H1 (cell line): ENCODE measurements at regions not wholly inside any gene's neighbourhood (a gene's known extent, or its start where the extent isn't known, plus 50 kb on each side); places are given as distances from the start of the nearest gene placed in this dataset.

Experiments
- CTCF ChIA-PET: fragments of 300-600 bp; sonication (Branson Sonifier 250); formaldehyde crosslinking; loops from one replicate; lab custom pipeline; 2021; ENCODE audit not compliant: partially characterized antibody; lab: Charles Lee
- POLR2A ChIA-PET: fragments of 300-600 bp; sonication (Branson Sonifier 250); formaldehyde crosslinking; loops from one replicate; lab custom pipeline; 2021; ENCODE audit warnings: inconsistent platforms; ENCODE audit not compliant: partially characterized antibody; lab: Charles Lee
- DNase-seq, 2 experiments: peaks; one replicate each; pipeline versions ENCODE4 v3.0.0 to v3.0.0-alpha.2; 2010 to 2022; ENCODE audit warnings: low spot score in 2 of 2, low read depth in 1 of 2, mixed read lengths in 1 of 2
- FAIRE-seq: peaks from 2 replicates; lab custom pipeline; 2011; peaks lifted over from hg19 to GRCh38; lab: Jason Lieb, UNC
- H2AFZ ChIP-seq: 2 replicates; pipeline ENCODE4 v1.8.1; 2012; ENCODE audit warnings: low read length, inconsistent platforms
- H2AK5ac ChIP-seq: 2 replicates; pipeline ENCODE4 v1.6.1; 2013; ENCODE audit warnings: low read depth, low read length
- H2BK120ac ChIP-seq: replicated peaks from 2 replicates; pipeline ENCODE3; 2013; ENCODE audit warnings: low read depth, low read length, inconsistent platforms
- H2BK12ac ChIP-seq: 2 replicates; pipeline ENCODE4 v1.6.1; 2013; ENCODE audit warnings: low read depth, low read length
- H2BK15ac ChIP-seq: 2 replicates; pipeline ENCODE4 v1.6.1; 2013; ENCODE audit warnings: low read length
- H2BK20ac ChIP-seq: 2 replicates; pipeline ENCODE4 v1.6.1; 2013; ENCODE audit warnings: low read length
- H2BK5ac ChIP-seq: 2 replicates; pipeline ENCODE4 v1.6.1; 2013; ENCODE audit warnings: low read depth, low read length
- H3K14ac ChIP-seq: 2 replicates; pipeline ENCODE4 v1.6.1; 2013; ENCODE audit warnings: inconsistent platforms; ENCODE audit not compliant: insufficient read length
- H3K18ac ChIP-seq: 2 replicates; pipeline ENCODE4 v1.6.1; 2013; ENCODE audit warnings: low read length; ENCODE audit errors: extremely low read depth
- H3K23ac ChIP-seq: 2 replicates; pipeline ENCODE4 v1.6.1; 2013; ENCODE audit warnings: inconsistent platforms; ENCODE audit not compliant: insufficient read length
- H3K23me2 ChIP-seq: 2 replicates; pipeline ENCODE4 v1.6.1; 2013; ENCODE audit warnings: low read depth, low read length
- H3K27ac ChIP-seq: 2 replicates; pipeline ENCODE4 v1.6.1; 2011; ENCODE audit warnings: low read depth, low read length, inconsistent platforms
- H3K27me3 ChIP-seq, 4 experiments: replicated peaks in 1 of 4; 1 replicate in 1 of 4; 2 replicates in 3 of 4; pipeline versions ENCODE4 v1.6.1 to v1.8.1; 2011 to 2013; ENCODE audit warnings: low read length in 3 of 4, mild to moderate bottlenecking in 3 of 4, inconsistent platforms in 2 of 4, mixed read lengths in 2 of 4, moderate library complexity in 1 of 4; ENCODE audit not compliant: control insufficient read depth in 3 of 4, insufficient read depth in 3 of 4; ENCODE audit errors: extremely low read depth in 1 of 4
- H3K36me3 ChIP-seq, 4 experiments: 2 replicates each; pipeline versions ENCODE4 v1.6.1 to v1.8.1; 2011 to 2013; ENCODE audit warnings: mild to moderate bottlenecking in 4 of 4, low read length in 3 of 4, moderate library complexity in 2 of 4, control low read depth in 1 of 4, inconsistent platforms in 1 of 4; ENCODE audit not compliant: insufficient read depth in 4 of 4, control insufficient read depth in 2 of 4
- H3K4ac ChIP-seq: replicated peaks from 2 replicates; pipeline ENCODE3; 2013; ENCODE audit warnings: low read length, low read depth, mixed read lengths, inconsistent platforms; ENCODE audit not compliant: insufficient read length
- H3K4me1 ChIP-seq, 4 experiments: replicated peaks in 1 of 4; 1 replicate in 1 of 4; 2 replicates in 3 of 4; pipeline versions ENCODE4 v1.6.1 to v1.8.1; 2011 to 2013; ENCODE audit warnings: low read length in 3 of 4, inconsistent platforms in 2 of 4, mixed read lengths in 1 of 4; ENCODE audit not compliant: insufficient read depth in 4 of 4, control insufficient read depth in 3 of 4
- H3K4me2 ChIP-seq, 2 experiments: 2 replicates each; pipeline versions ENCODE4 v1.6.1 to v1.8.1; 2011 to 2013; ENCODE audit warnings: low read depth in 2 of 2, low read length in 2 of 2, control low read depth in 1 of 2, inconsistent platforms in 1 of 2, mild to moderate bottlenecking in 1 of 2; ENCODE audit not compliant: insufficient read depth in 1 of 2
- H3K4me3 ChIP-seq, 4 experiments: fragments of 200-600, 300-600 bp in 1 of 4; sonication (generic), shearing (Covaris generic), sonication (Bioruptor Twin) in 1 of 4; 2 replicates each; pipeline versions ENCODE4 v1.5.1 to v1.8.1; 2011 to 2016; ENCODE audit warnings: low read length in 4 of 4, low read depth in 3 of 4, control low read depth in 2 of 4, inconsistent platforms in 2 of 4, mild to moderate bottlenecking in 2 of 4, mixed read lengths in 1 of 4, moderate library complexity in 1 of 4; ENCODE audit not compliant: insufficient read depth in 2 of 4; ENCODE audit errors: extremely low read depth in 1 of 4
- H3K56ac ChIP-seq: replicated peaks from 2 replicates; pipeline ENCODE3; 2013; ENCODE audit warnings: low read depth, mild to moderate bottlenecking, mixed read lengths, low read length, inconsistent platforms; ENCODE audit not compliant: insufficient read length
- H3K79me1 ChIP-seq: 2 replicates; pipeline ENCODE4 v1.6.1; 2013; ENCODE audit warnings: low read depth, low read length, control low read depth
- H3K79me2 ChIP-seq, 2 experiments: 2 replicates each; pipeline versions ENCODE4 v1.6.1 to v1.8.1; 2012 to 2013; ENCODE audit warnings: low read length in 2 of 2, mild to moderate bottlenecking in 2 of 2, inconsistent platforms in 1 of 2; ENCODE audit not compliant: insufficient read depth in 2 of 2, control insufficient read depth in 1 of 2
- H3K9ac ChIP-seq, 4 experiments: replicated peaks in 1 of 4; 1 replicate in 1 of 4; 2 replicates in 3 of 4; pipeline versions ENCODE4 v1.6.1 to v1.8.1; 2011 to 2013; ENCODE audit warnings: low read depth in 3 of 4, low read length in 3 of 4, control low read depth in 2 of 4, mild to moderate bottlenecking in 2 of 4, moderate library complexity in 2 of 4, inconsistent platforms in 1 of 4; ENCODE audit errors: extremely low read depth in 1 of 4
- H3K9me3 ChIP-seq, 2 experiments: 2 replicates each; pipeline versions ENCODE4 v1.6.1 to v1.8.1; 2012 to 2013; ENCODE audit warnings: mild to moderate bottlenecking in 2 of 2, moderate library complexity in 2 of 2, control low read depth in 1 of 2, inconsistent platforms in 1 of 2, low read depth in 1 of 2, low read length in 1 of 2, mixed read lengths in 1 of 2; ENCODE audit not compliant: insufficient read depth in 2 of 2
- H4K20me1 ChIP-seq, 2 experiments: replicated peaks in 1 of 2; 2 replicates each; pipeline versions ENCODE3 to v1.8.1; 2011 to 2013; ENCODE audit warnings: inconsistent platforms in 2 of 2, low read length in 2 of 2, mild to moderate bottlenecking in 1 of 2; ENCODE audit not compliant: insufficient read depth in 2 of 2, control insufficient read depth in 1 of 2
- H4K5ac ChIP-seq: 2 replicates; pipeline ENCODE4 v1.6.1; 2013; ENCODE audit warnings: low read length, low read depth, mixed read lengths, inconsistent platforms; ENCODE audit not compliant: insufficient read length
- H4K8ac ChIP-seq: 2 replicates; pipeline ENCODE4 v1.8.0; 2013; ENCODE audit warnings: mild to moderate bottlenecking, moderate library complexity, low read length, inconsistent platforms; ENCODE audit not compliant: insufficient read depth; ENCODE audit errors: extremely low read depth
- H4K91ac ChIP-seq: replicated peaks from 2 replicates; pipeline ENCODE3; 2013; ENCODE audit warnings: low read length, mixed read lengths, inconsistent platforms; ENCODE audit not compliant: insufficient read length
- CREB1 ChIP-seq: IDR thresholded peaks from 2 replicates; pipeline ENCODE4 v1.6.1; 2012; ENCODE audit warnings: inconsistent platforms
- PHF8 ChIP-seq: fragments of 200-600 bp; sonication (generic); conservative IDR thresholded peaks from 2 replicates; pipeline ENCODE4 v1.7.1; 2012; ENCODE audit warnings: low read depth, mild to moderate bottlenecking, inconsistent platforms, low read length, moderate library complexity
- YY1 ChIP-seq: IDR thresholded peaks from 2 replicates; pipeline ENCODE4 v1.6.1; 2011; ENCODE audit warnings: low read depth, mild to moderate bottlenecking, low read length

DNA sequence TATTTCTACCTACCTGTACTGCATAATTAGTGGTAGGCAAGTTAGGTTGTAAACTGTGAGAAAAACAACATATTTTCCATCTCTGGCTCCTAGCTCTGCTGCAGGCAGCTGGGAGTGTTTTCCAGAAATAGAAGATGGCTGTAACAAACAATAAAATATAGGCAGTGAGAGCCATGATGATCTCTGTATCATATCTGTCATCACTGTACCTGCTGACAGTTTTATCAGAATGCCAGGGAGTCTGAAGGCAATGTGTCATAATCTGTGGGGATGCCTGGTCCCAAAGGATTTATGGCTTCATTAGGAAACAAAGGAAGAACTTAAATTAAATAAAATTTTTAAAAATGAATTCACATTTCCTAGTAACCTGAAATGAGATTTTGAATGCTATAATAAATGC, 160.9 kb upstream of the SMIM30 start:
- Histone ChIP-seq H2BK120ac (no peak overlapping the region), H3K4me3 (no peak overlapping the region), H4K8ac (no peak overlapping the region), H2AK5ac (no peak overlapping the region), H2BK15ac (no peak overlapping the region), H3K23me2 (no peaks in the 10 kb centered on the region), H3K4me1 (no peaks in the 10 kb centered on the region), H2BK20ac (no peak overlapping the region), H3K4me2 (no peak overlapping the region), H3K36me3 (no peaks in the 10 kb centered on the region), H3K79me1 (no peaks in the 10 kb centered on the region), H3K9ac (no peak overlapping the region), H3K79me2 (no peaks in the 10 kb centered on the region), H3K14ac (no peak overlapping the region), H3K27me3 (no peaks in the 10 kb centered on the region), H3K4ac (no peak overlapping the region), H2AFZ (no peak overlapping the region), H4K91ac (no peak overlapping the region), H3K27ac (no peak overlapping the region), H3K9me3 (no peaks in the 10 kb centered on the region; a peak in 2 of 4 replicates), H2BK12ac (no peak overlapping the region), H4K5ac (no peak overlapping the region), H3K18ac (no peak overlapping the region), H2BK5ac (no peak overlapping the region), H3K56ac (no peak overlapping the region), H3K23ac (no peak overlapping the region), H4K20me1 (no peaks in the 10 kb centered on the region)
- no peak for DNase-seq
- no peak for TF ChIP-seq YY1
- TF ChIP-seq CREB1, result no peak
- TF ChIP-seq PHF8, result no peak
- ChIA-PET CTCF (no interaction called here), POLR2A (no interaction called here)
- no peak for FAIRE-seq
